K562 (cell line): ENCODE measurements at regions not wholly inside any gene's neighbourhood (a gene's known extent, or its start where the extent isn't known, plus 50 kb on each side); places are given as distances from the start of the nearest gene placed in this dataset.
"Not testable (repeated sequence)": the region's sequence is repeated elsewhere in the genome, so short reads cannot be mapped to it uniquely, and the experiment has no call there.

Experiments used
- ATAC-seq: fragments of 200-7000 bp; cut with Tn5 transposase; 3 replicates; pipeline ENCODE4 v1.9.1; 2020; ENCODE audit warnings: moderate library complexity
- BruUV-seq: library from RNA; stranded (reverse); fragments of 400-500 nt; replicated peaks from 2 replicates; lab custom pipeline; 2021; lab: Mats Ljungman, UMichigan
- CTCF ChIA-PET: fragments of 300-600 bp; formaldehyde crosslinking; extraction: SDS; loops from one replicate; lab custom pipeline; 2021; ENCODE audit warnings: low intra/inter-chr PET ratio; lab: Yijun Ruan, JAX
- POLR2A ChIA-PET: fragments of 300-600, 350-650 bp; sonication (Branson Sonifier 250); formaldehyde crosslinking; extraction: SDS; loops from one replicate; lab custom pipeline; 2021; ENCODE audit warnings: antibody characterized with exemption, inconsistent platforms; lab: Yijun Ruan, JAX
- DNase-seq, 4 experiments: peaks; one replicate each; pipeline versions ENCODE4 v3.0.0 to v3.0.0-alpha.2; 2011 to 2018; ENCODE audit warnings: low spot score in 3 of 4, mixed read lengths in 3 of 4; ENCODE audit errors: extremely low read depth in 1 of 4
- FAIRE-seq: peaks from 2 replicates; lab custom pipeline; 2011; peaks lifted over from hg19 to GRCh38; lab: Jason Lieb, UNC
- H2AFZ ChIP-seq: 2 replicates; pipeline ENCODE4 v1.6.0; 2011; ENCODE audit warnings: low read depth, low read length, control low read depth, inconsistent platforms
- H3K27ac ChIP-seq: fragments of 200-600 bp; 3 replicates; pipeline ENCODE4 v1.8.0; 2011; ENCODE audit warnings: low read depth, mild to moderate bottlenecking, control low read depth, inconsistent platforms, low read length, moderate library complexity, mixed read lengths; ENCODE audit errors: extremely low read depth
- H3K27me3 ChIP-seq, 2 experiments: fragments of 300-600 bp in 1 of 2; 2 replicates in 1 of 2; 3 replicates in 1 of 2; pipeline versions ENCODE4 v1.6.0 to v1.8.0; 2011; ENCODE audit warnings: inconsistent platforms in 2 of 2, low read length in 2 of 2, mild to moderate bottlenecking in 1 of 2, mixed read lengths in 1 of 2, moderate library complexity in 1 of 2; ENCODE audit not compliant: control insufficient read depth in 2 of 2, insufficient read depth in 2 of 2
- H3K36me3 ChIP-seq: fragments of 300-600 bp; 3 replicates; pipeline ENCODE4 v1.8.0; 2011; ENCODE audit warnings: mild to moderate bottlenecking, low read length, inconsistent platforms; ENCODE audit not compliant: control insufficient read depth, insufficient read depth
- H3K4me1 ChIP-seq, 2 experiments: fragments of 200-600 bp in 1 of 2; replicated peaks in 1 of 2; 2 replicates in 1 of 2; 3 replicates in 1 of 2; pipeline versions ENCODE4 v1.5.1 to v1.8.0; 2011; ENCODE audit warnings: inconsistent platforms in 2 of 2, low read length in 2 of 2, mild to moderate bottlenecking in 1 of 2, mixed read lengths in 1 of 2, moderate library complexity in 1 of 2; ENCODE audit not compliant: control insufficient read depth in 2 of 2, insufficient read depth in 2 of 2
- H3K4me2 ChIP-seq: 2 replicates; pipeline ENCODE4 v1.6.1; 2011; ENCODE audit warnings: low read length, control low read depth, inconsistent platforms, mixed read lengths; ENCODE audit not compliant: insufficient read depth
- H3K4me3 ChIP-seq: fragments of 200-600 bp; sonication (generic), shearing (Covaris generic); 2 replicates; pipeline ENCODE4 v1.5.1; 2016; ENCODE audit warnings: control low read depth, inconsistent platforms
- H3K79me2 ChIP-seq: fragments of 200-600 bp; 3 replicates; pipeline ENCODE4 v1.8.0; 2011; ENCODE audit warnings: low read length, inconsistent platforms; ENCODE audit not compliant: control insufficient read depth, insufficient read depth
- H3K9ac ChIP-seq, 2 experiments: 2 replicates each; pipeline versions ENCODE4 v1.6.0 to v1.6.1; 2011; ENCODE audit warnings: low read depth in 2 of 2, low read length in 2 of 2, control low read depth in 1 of 2, inconsistent platforms in 1 of 2, mild to moderate bottlenecking in 1 of 2, mixed read lengths in 1 of 2; ENCODE audit not compliant: insufficient read depth in 1 of 2
- H3K9me1 ChIP-seq: one replicate; pipeline ENCODE4 v1.6.0; 2011; ENCODE audit warnings: inconsistent platforms, mild to moderate bottlenecking, low read length, moderate library complexity; ENCODE audit not compliant: control insufficient read depth, insufficient read depth
- H3K9me3 ChIP-seq: replicated peaks from 2 replicates; pipeline ENCODE4 v1.5.1; 2011; ENCODE audit warnings: low read depth, low read length, inconsistent platforms; ENCODE audit not compliant: control insufficient read depth, insufficient read depth
- H4K20me1 ChIP-seq: replicated peaks from 2 replicates; pipeline ENCODE4 v1.6.1; 2011; ENCODE audit warnings: low read length, inconsistent platforms, mixed read lengths; ENCODE audit not compliant: control insufficient read depth, insufficient read depth
- HMGN3 ChIP-seq: IDR thresholded peaks from 2 replicates; pipeline ENCODE4 v1.6.1; 2011; ENCODE audit warnings: borderline replicate concordance, low read depth, mild to moderate bottlenecking, mixed read lengths, low read length; ENCODE audit not compliant: insufficient read length; ENCODE audit errors: extremely low read depth
- TBP ChIP-seq: optimal IDR thresholded peaks from 2 replicates; pipeline ENCODE3; 2011; ENCODE audit warnings: low read depth, low read length, improper control_type of control experiment
- WGBS: fragments of 100-300 bp; shearing (Covaris generic); methylation state at CpG from one replicate; pipeline ENCODE4 v1.1.6; 2016; ENCODE audit warnings: low coverage, mixed read lengths; ENCODE audit not compliant: insufficient coverage; ENCODE audit errors: missing lambda C conversion rate; 5-methylcytosine and 5-hydroxymethylcytosine counted together
- in situ Hi-C: fragments of 300-500 bp; cut with MboI; formaldehyde crosslinking; loops from 4 replicates; pipeline ENCODE4 v1.15.0; 2018; ENCODE audit warnings: inconsistent platforms, mixed read lengths
- intact Hi-C: fragments of 100-400 bp; cut with micrococcal nuclease; formaldehyde crosslinking; loops from 2 replicates; pipeline ENCODE4 v1.14.2; 2022

GRCh38 chr7:152574892-152575548 lies 100.9 kb downstream of the XRCC2 start:
- no peak overlapping the region for H3K9ac ChIP-seq
- peaks cover 43 to 71% of the 10 kb centered on the region in 2 experiments for H3K27me3 ChIP-seq
- no peaks in the 10 kb centered on the region for H3K36me3 ChIP-seq
- no peak overlapping the region for H3K27ac ChIP-seq
- no TSS peak for BruUV-seq
- ATAC-seq (peak; percentile 22), FAIRE-seq (no peak), DNase-seq (no peak)
- in situ Hi-C loops (no loop called here), intact Hi-C loops (loop anchor here (5.0 kb wide), 1 partner anchor 132 kb away; no protein-coding TSS in a partner anchor)
- H3K9me1 ChIP-seq: no peaks in the 10 kb centered on the region
- no peak for TF ChIP-seq TBP
- peak; percentile 26 for TF ChIP-seq HMGN3
- H4K20me1 ChIP-seq: no peaks in the 10 kb centered on the region
- H3K79me2 ChIP-seq: no peaks in the 10 kb centered on the region
- CTCF ChIA-PET: no interaction called here
- POLR2A ChIA-PET: no interaction called here
- H3K9me3 ChIP-seq: peaks cover 4% of the 10 kb centered on the region; the same call in 1 of the 2 replicates
- WGBS: 19% methylated on average over 15 of the region's 15 CpGs
- H3K4me2 ChIP-seq: no peak overlapping the region
- H3K4me1 ChIP-seq: no peaks in the 10 kb centered on the region
- H3K4me3 ChIP-seq: no peak overlapping the region
- H2AFZ ChIP-seq: no peak overlapping the region

DNA sequence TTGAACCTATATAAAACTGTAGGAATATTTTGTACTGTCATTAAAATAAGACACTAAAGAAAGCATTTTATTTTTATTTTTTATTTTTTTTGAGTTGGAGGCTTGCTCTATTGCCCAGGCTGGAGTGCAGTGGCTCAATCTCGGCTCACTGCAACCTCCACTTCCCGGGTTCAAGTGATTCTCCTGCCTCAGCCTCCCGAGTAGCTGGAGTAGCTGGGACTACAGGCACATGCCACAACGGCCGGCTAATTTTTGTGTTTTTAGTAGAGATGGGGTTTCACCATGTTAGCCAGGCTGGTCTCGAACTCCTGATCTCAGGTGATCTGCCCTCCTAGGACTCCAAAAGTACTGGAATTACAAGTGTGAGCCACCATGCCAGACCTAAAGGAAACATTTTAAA lies 102.8 kb downstream of the XRCC2 start:
- H3K4me2 ChIP-seq, H3K27ac ChIP-seq, in situ Hi-C loops, intact Hi-C loops, H3K4me3 ChIP-seq, H3K79me2 ChIP-seq, H3K9me3 ChIP-seq, POLR2A ChIA-PET, CTCF ChIA-PET, H3K36me3 ChIP-seq, H3K9ac ChIP-seq, DNase-seq, FAIRE-seq, H3K9me1 ChIP-seq, H2AFZ ChIP-seq, H4K20me1 ChIP-seq, H3K4me1 ChIP-seq, ATAC-seq, BruUV-seq: not testable (repeated sequence)
- peaks cover 45 to 64% of the 10 kb centered on the region in 2 experiments for H3K27me3 ChIP-seq
- WGBS: 9% methylated on average over 6 of the region's 6 CpGs
